Keratinocyte (primary cell): ENCODE measurements at regions not wholly inside any gene's neighbourhood (a gene's known extent, or its start where the extent isn't known, plus 50 kb on each side); places are given as distances from the start of the nearest gene placed in this dataset.

Experiments used
- DNase-seq: peaks from one replicate; pipeline ENCODE4 v3.0.0-alpha.2; 2011; ENCODE audit warnings: low read depth, missing footprints, low spot score
- FAIRE-seq: peaks from 2 replicates; lab custom pipeline; 2011; peaks lifted over from hg19 to GRCh38; lab: Jason Lieb, UNC
- H2AFZ ChIP-seq: 2 replicates; pipeline ENCODE4 v1.6.0; 2012; ENCODE audit warnings: low read length, control low read depth, inconsistent platforms; ENCODE audit not compliant: control insufficient read depth
- H3K27ac ChIP-seq: 2 replicates; pipeline ENCODE4 v1.5.1; 2011; ENCODE audit warnings: low read length; ENCODE audit not compliant: control insufficient read depth, insufficient read depth
- H3K27me3 ChIP-seq: 3 replicates; pipeline ENCODE4 v1.6.0; 2011; ENCODE audit warnings: low read length; ENCODE audit not compliant: control insufficient read depth, insufficient read depth; ENCODE audit errors: extremely low read depth
- H3K36me3 ChIP-seq, 2 experiments: 2 replicates in 1 of 2; 3 replicates in 1 of 2; pipeline ENCODE4 v1.5.1; 2011; ENCODE audit warnings: low read length in 2 of 2, mild to moderate bottlenecking in 1 of 2; ENCODE audit not compliant: control insufficient read depth in 2 of 2, insufficient read depth in 2 of 2; ENCODE audit errors: extremely low read depth in 1 of 2
- H3K4me1 ChIP-seq: 3 replicates; pipeline ENCODE4 v1.5.1; 2011; ENCODE audit warnings: low read length; ENCODE audit not compliant: control insufficient read depth, insufficient read depth; ENCODE audit errors: extremely low read depth
- H3K4me2 ChIP-seq: 3 replicates; pipeline ENCODE4 v1.6.0; 2011; ENCODE audit warnings: low read depth, low read length; ENCODE audit not compliant: control insufficient read depth, insufficient read depth; ENCODE audit errors: extremely low read depth
- H3K4me3 ChIP-seq, 3 experiments: fragments of 200-600 bp in 1 of 3; sonication (generic) in 1 of 3; 2 replicates in 2 of 3; 3 replicates in 1 of 3; pipeline ENCODE4 v1.5.1; 2011 to 2016; ENCODE audit warnings: low read length in 3 of 3, mild to moderate bottlenecking in 3 of 3, control low read depth in 2 of 3, inconsistent platforms in 1 of 3, low read depth in 1 of 3, mixed read lengths in 1 of 3, mixed run types in 1 of 3, moderate library complexity in 1 of 3; ENCODE audit not compliant: control insufficient read depth in 2 of 3, insufficient read depth in 2 of 3; ENCODE audit errors: extremely low read depth in 1 of 3
- H3K79me2 ChIP-seq: 2 replicates; pipeline ENCODE4 v1.6.0; 2012; ENCODE audit warnings: low read length; ENCODE audit not compliant: control insufficient read depth, insufficient read depth
- H3K9ac ChIP-seq: 3 replicates; pipeline ENCODE4 v1.6.0; 2011; ENCODE audit warnings: low read length; ENCODE audit not compliant: control insufficient read depth, insufficient read depth; ENCODE audit errors: extremely low read depth
- H3K9me1 ChIP-seq: 3 replicates; pipeline ENCODE4 v1.6.0; 2011; ENCODE audit warnings: low read length; ENCODE audit not compliant: control insufficient read depth, insufficient read depth; ENCODE audit errors: extremely low read depth
- H3K9me3 ChIP-seq: 2 replicates; pipeline ENCODE4 v1.5.1; 2012; ENCODE audit warnings: low read depth, low read length; ENCODE audit not compliant: control insufficient read depth
- H4K20me1 ChIP-seq: 3 replicates; pipeline ENCODE4 v1.6.0; 2011; ENCODE audit warnings: low read length; ENCODE audit not compliant: control insufficient read depth, insufficient read depth; ENCODE audit errors: extremely low read depth
- CTCF ChIP-seq, 3 experiments: IDR thresholded peaks in 1 of 3; conservative IDR thresholded peaks in 1 of 3; optimal IDR thresholded peaks in 1 of 3; 2 replicates in 2 of 3; 3 replicates in 1 of 3; pipeline versions ENCODE3 to v1.5.1; 2011; ENCODE audit warnings: low read length in 3 of 3, mild to moderate bottlenecking in 3 of 3, moderate library complexity in 2 of 3, control low read depth in 1 of 3, inconsistent platforms in 1 of 3; ENCODE audit not compliant: insufficient read depth in 2 of 3; ENCODE audit errors: extremely low read depth in 1 of 3
- EZH2 ChIP-seq: IDR thresholded peaks from one replicate; pipeline ENCODE4 v1.6.1; 2012; ENCODE audit warnings: inconsistent platforms, mild to moderate bottlenecking, low read length, moderate library complexity
- dilution Hi-C: fragments of 300-500 bp; cut with MboI; formaldehyde crosslinking; loops from one replicate; pipeline ENCODE4 v1.7.0; 2020; ENCODE audit warnings: low sequenced_read_pairs; ENCODE audit not compliant: extremely low pct_ligation_motif_present

GRCh38 chr2:146080925-146081324 is 1561.0 kb upstream of the ZEB2 start:
- no peak for TF ChIP-seq CTCF (optimal IDR thresholded peaks at IDR 0.05 in 1 of 3, IDR thresholded peaks at IDR 0.05 in 1 of 3, conservative IDR thresholded peaks at IDR 0.05 in 1 of 3; ENCODE audit: extremely low read depth in 1 of 3, insufficient read depth in 2 of 3, low read length in 3 of 3)
- Histone ChIP-seq H3K4me3 (no peak overlapping the region), H2AFZ (no peak overlapping the region), H3K9ac (no peak overlapping the region), H4K20me1 (no peaks in the 10 kb centered on the region), H3K36me3 (no peaks in the 10 kb centered on the region), H3K79me2 (no peaks in the 10 kb centered on the region), H3K27ac (no peak overlapping the region), H3K9me3 (no peaks in the 10 kb centered on the region), H3K4me1 (no peaks in the 10 kb centered on the region), H3K27me3 (no peaks in the 10 kb centered on the region), H3K4me2 (no peak overlapping the region), H3K9me1 (no peaks in the 10 kb centered on the region)
- DNase-seq (no peak), FAIRE-seq (no peak)
- dilution Hi-C loops = no loop called here

- no peaks in the 10 kb centered on the region for H3K9me1 ChIP-seq
- TF ChIP-seq CTCF (optimal IDR thresholded peaks at IDR 0.05 in 1 of 3, IDR thresholded peaks at IDR 0.05 in 1 of 3, conservative IDR thresholded peaks at IDR 0.05 in 1 of 3; ENCODE audit: extremely low read depth in 1 of 3, insufficient read depth in 2 of 3, low read length in 3 of 3) = no peak
- TF ChIP-seq EZH2 = no peak
- no peak overlapping the region for H2AFZ ChIP-seq
- H3K4me3 ChIP-seq = no peak overlapping the region
- H3K27ac ChIP-seq = no peak overlapping the region
- no peaks in the 10 kb centered on the region for H3K79me2 ChIP-seq
- H3K9me3 ChIP-seq = no peaks in the 10 kb centered on the region
- H4K20me1 ChIP-seq = no peaks in the 10 kb centered on the region
- DNase-seq (no peak), FAIRE-seq (no peak)
- H3K9ac ChIP-seq = no peak overlapping the region
- no peak overlapping the region for H3K4me2 ChIP-seq
- no peaks in the 10 kb centered on the region for H3K27me3 ChIP-seq
- no peaks in the 10 kb centered on the region for H3K4me1 ChIP-seq
- dilution Hi-C loops = no loop called here
- H3K36me3 ChIP-seq = no peaks in the 10 kb centered on the region
These were observed 1559.3 kb upstream of the ZEB2 start for GRCh38 chr2:146079216-146079615.
